ENCODE measurements at regions not wholly inside any gene's neighbourhood (a gene's known extent, or its start where the extent isn't known, plus 50 kb on each side); places are given as distances from the start of the nearest gene placed in this dataset.

DNA sequence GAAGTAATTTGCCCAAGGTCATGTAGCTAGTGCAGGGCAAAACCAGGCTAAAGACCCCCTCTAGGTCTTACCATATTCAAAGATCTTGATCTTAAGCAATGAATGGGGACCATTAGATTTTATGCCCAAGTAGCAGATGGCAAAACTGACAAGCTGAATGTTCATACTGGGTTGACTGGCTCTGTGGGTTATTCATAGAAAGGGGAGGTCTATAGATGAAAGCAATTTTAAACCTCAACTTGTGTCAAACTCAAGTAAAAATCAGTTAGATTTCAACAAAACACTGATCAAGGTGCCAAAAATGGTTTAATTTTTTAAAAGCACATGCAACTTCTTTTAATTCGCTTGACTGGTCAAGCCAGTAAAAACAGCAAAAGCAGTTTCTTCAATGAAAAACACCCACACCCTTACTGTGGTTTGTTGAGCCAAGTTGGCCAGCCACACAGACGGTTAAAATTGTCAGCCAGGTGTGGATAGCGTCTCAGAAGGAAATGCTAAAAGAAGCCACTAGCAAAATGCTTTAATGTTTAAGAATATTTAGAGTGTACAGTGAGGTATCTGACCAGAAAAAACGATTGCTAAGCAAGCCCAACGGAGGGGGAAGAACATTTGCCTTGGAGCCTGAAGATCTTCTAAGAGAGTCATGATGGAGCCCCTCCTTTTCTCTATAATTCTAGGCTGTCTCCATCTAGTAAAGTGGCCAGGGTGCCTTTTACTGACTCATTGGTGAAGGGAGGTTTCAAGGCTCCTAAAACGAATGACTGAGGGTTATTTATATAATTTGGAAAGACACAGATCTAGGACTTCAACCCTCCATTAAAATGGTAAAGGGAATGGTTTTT is 539.6 kb upstream of the CLINT1 start (continued):
- TF ChIP-seq ESRRA (CRISPR knock-in tag; IDR thresholded peaks at IDR 0.05; ENCODE audit: borderline replicate concordance) (no peak), ZNF396 (CRISPR knock-in tag; IDR thresholded peaks at IDR 0.05; ENCODE audit: borderline replicate concordance) (no peak), RORB (CRISPR knock-in tag; IDR thresholded peaks at IDR 0.05) (no peak), ZNF219 (CRISPR knock-in tag; IDR thresholded peaks at IDR 0.05; ENCODE audit: borderline replicate concordance) (no peak)
- TF ChIP-seq, protein P1, sequence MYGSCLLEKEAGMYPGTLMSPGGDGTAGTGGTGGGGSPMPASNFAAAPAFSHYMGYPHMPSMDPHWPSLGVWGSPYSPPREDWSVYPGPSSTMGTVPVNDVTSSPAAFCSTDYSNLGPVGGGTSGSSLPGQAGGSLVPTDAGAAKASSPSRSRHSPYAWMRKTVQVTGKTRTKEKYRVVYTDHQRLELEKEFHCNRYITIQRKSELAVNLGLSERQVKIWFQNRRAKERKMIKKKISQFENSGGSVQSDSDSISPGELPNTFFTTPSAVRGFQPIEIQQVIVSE (CRISPR knock-in tag; IDR thresholded peaks at IDR 0.05; ENCODE audit: borderline replicate concordance), result no peak

DNA sequence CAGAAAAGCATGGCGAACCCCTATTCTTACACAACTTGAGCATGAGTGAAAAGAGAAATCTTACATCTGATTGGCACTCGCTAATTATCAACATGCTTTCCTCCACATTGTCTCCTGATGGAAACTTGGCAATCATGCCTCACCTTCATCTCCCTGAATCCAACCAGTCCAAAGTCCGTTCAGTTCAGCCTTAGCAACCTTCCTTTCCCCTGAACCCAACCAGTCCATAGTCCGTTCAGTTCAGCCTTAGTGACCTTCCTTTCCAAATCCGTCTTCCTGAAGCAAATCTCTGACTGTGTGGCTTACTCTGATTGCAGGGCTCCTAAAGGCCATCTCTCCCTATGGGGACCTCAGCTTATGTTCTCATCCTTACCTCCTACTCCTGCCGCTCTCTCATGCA is 538.3 kb upstream of the CLINT1 start:
- DNase-seq (ENCODE audit: low spot score) (no peak), ATAC-seq (no peak)
- POLR2A ChIA-PET, result no interaction called here
- no peak overlapping the region for H3K4me3 Mint-ChIP-seq
- no peaks in the 10 kb centered on the region for H3K36me3 Mint-ChIP-seq
- no peaks in the 10 kb centered on the region for H3K27me3 Mint-ChIP-seq (ENCODE audit: low read depth)
- TF ChIP-seq MXD4 (CRISPR knock-in tag; IDR thresholded peaks at IDR 0.05; ENCODE audit: borderline replicate concordance), result no peak
- TF ChIP-seq, protein P2, sequence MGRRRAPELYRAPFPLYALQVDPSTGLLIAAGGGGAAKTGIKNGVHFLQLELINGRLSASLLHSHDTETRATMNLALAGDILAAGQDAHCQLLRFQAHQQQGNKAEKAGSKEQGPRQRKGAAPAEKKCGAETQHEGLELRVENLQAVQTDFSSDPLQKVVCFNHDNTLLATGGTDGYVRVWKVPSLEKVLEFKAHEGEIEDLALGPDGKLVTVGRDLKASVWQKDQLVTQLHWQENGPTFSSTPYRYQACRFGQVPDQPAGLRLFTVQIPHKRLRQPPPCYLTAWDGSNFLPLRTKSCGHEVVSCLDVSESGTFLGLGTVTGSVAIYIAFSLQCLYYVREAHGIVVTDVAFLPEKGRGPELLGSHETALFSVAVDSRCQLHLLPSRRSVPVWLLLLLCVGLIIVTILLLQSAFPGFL (CRISPR knock-in tag; IDR thresholded peaks at IDR 0.05; ENCODE audit: borderline replicate concordance), result no peak
- no peak for TF ChIP-seq ETV6 (CRISPR knock-in tag; IDR thresholded peaks at IDR 0.05)
- peaks cover 2% of the 10 kb centered on the region; the same call in 1 of the 2 replicates for H3K9me3 Mint-ChIP-seq
- CTCF ChIA-PET, result no interaction called here
- H3K27ac Mint-ChIP-seq, result no peak overlapping the region
- no peaks in the 10 kb centered on the region for H3K4me1 Mint-ChIP-seq

DNA sequence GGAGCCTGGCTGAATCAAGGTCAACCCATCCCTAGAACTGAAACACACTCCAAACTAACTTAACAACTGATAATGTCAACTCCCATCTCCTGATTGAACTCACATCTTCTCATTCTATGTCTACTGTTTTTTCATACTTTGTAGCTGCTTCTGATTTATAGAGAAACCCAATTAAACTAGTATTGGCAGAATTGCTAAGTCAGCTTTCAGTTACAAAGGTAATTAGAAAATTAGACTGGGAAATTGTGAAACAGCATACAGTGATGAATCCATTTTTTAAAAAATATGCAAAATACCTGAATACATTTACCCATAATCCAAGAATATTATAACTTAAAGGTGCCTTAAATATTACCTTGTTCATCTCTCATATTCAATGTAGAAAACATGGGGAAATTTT is 535.2 kb upstream of the CLINT1 start:
- no peak for DNase-seq (ENCODE audit: low spot score)
- CTCF ChIA-PET, result no interaction called here
- TF ChIP-seq NFYB (CRISPR knock-in tag; conservative IDR thresholded peaks at IDR 0.05; ENCODE audit: low read depth), result no peak
- TF ChIP-seq RORB (CRISPR knock-in tag; IDR thresholded peaks at IDR 0.05), result no peak
- TF ChIP-seq, protein P3, sequence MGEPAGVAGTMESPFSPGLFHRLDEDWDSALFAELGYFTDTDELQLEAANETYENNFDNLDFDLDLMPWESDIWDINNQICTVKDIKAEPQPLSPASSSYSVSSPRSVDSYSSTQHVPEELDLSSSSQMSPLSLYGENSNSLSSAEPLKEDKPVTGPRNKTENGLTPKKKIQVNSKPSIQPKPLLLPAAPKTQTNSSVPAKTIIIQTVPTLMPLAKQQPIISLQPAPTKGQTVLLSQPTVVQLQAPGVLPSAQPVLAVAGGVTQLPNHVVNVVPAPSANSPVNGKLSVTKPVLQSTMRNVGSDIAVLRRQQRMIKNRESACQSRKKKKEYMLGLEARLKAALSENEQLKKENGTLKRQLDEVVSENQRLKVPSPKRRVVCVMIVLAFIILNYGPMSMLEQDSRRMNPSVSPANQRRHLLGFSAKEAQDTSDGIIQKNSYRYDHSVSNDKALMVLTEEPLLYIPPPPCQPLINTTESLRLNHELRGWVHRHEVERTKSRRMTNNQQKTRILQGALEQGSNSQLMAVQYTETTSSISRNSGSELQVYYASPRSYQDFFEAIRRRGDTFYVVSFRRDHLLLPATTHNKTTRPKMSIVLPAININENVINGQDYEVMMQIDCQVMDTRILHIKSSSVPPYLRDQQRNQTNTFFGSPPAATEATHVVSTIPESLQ (CRISPR knock-in tag; IDR thresholded peaks at IDR 0.05), result no peak
- TF ChIP-seq TCF7 (CRISPR knock-in tag; IDR thresholded peaks at IDR 0.05; ENCODE audit: low read depth), result no peak
- no peak for TF ChIP-seq ZNF416 (CRISPR knock-in tag; IDR thresholded peaks at IDR 0.05)
- TF ChIP-seq GRHL2 (CRISPR knock-in tag; IDR thresholded peaks at IDR 0.05; ENCODE audit: insufficient replicate concordance, severe bottlenecking), result no peak
- TF ChIP-seq, protein P4, sequence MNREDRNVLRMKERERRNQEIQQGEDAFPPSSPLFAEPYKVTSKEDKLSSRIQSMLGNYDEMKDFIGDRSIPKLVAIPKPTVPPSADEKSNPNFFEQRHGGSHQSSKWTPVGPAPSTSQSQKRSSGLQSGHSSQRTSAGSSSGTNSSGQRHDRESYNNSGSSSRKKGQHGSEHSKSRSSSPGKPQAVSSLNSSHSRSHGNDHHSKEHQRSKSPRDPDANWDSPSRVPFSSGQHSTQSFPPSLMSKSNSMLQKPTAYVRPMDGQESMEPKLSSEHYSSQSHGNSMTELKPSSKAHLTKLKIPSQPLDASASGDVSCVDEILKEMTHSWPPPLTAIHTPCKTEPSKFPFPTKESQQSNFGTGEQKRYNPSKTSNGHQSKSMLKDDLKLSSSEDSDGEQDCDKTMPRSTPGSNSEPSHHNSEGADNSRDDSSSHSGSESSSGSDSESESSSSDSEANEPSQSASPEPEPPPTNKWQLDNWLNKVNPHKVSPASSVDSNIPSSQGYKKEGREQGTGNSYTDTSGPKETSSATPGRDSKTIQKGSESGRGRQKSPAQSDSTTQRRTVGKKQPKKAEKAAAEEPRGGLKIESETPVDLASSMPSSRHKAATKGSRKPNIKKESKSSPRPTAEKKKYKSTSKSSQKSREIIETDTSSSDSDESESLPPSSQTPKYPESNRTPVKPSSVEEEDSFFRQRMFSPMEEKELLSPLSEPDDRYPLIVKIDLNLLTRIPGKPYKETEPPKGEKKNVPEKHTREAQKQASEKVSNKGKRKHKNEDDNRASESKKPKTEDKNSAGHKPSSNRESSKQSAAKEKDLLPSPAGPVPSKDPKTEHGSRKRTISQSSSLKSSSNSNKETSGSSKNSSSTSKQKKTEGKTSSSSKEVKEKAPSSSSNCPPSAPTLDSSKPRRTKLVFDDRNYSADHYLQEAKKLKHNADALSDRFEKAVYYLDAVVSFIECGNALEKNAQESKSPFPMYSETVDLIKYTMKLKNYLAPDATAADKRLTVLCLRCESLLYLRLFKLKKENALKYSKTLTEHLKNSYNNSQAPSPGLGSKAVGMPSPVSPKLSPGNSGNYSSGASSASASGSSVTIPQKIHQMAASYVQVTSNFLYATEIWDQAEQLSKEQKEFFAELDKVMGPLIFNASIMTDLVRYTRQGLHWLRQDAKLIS (CRISPR knock-in tag; IDR thresholded peaks at IDR 0.05; ENCODE audit: borderline replicate concordance), result no peak
- TF ChIP-seq, protein P1 (CRISPR knock-in tag; IDR thresholded peaks at IDR 0.05; ENCODE audit: borderline replicate concordance), result no peak
- TF ChIP-seq, protein P5, sequence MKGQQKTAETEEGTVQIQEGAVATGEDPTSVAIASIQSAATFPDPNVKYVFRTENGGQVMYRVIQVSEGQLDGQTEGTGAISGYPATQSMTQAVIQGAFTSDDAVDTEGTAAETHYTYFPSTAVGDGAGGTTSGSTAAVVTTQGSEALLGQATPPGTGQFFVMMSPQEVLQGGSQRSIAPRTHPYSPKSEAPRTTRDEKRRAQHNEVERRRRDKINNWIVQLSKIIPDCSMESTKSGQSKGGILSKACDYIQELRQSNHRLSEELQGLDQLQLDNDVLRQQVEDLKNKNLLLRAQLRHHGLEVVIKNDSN (CRISPR knock-in tag; IDR thresholded peaks at IDR 0.05), result no peak
- TF ChIP-seq SMAD4 (CRISPR knock-in tag; IDR thresholded peaks at IDR 0.05), result no peak
- TF ChIP-seq, protein P6, sequence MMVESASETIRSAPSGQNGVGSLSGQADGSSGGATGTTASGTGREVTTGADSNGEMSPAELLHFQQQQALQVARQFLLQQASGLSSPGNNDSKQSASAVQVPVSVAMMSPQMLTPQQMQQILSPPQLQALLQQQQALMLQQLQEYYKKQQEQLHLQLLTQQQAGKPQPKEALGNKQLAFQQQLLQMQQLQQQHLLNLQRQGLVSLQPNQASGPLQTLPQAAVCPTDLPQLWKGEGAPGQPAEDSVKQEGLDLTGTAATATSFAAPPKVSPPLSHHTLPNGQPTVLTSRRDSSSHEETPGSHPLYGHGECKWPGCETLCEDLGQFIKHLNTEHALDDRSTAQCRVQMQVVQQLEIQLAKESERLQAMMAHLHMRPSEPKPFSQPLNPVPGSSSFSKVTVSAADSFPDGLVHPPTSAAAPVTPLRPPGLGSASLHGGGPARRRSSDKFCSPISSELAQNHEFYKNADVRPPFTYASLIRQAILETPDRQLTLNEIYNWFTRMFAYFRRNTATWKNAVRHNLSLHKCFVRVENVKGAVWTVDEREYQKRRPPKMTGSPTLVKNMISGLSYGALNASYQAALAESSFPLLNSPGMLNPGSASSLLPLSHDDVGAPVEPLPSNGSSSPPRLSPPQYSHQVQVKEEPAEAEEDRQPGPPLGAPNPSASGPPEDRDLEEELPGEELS (CRISPR knock-in tag; IDR thresholded peaks at IDR 0.05), result no peak
- Mint-ChIP-seq H3K27ac (no peak overlapping the region), H3K27me3 (ENCODE audit: low read depth) (no peaks in the 10 kb centered on the region), H3K4me3 (no peak overlapping the region), H3K9me3 (no peaks in the 10 kb centered on the region), H3K4me1 (no peaks in the 10 kb centered on the region), H3K36me3 (no peaks in the 10 kb centered on the region)
- no peak for ATAC-seq
- POLR2A ChIA-PET, result no interaction called here

Measured in WTC11 (cell line).